ENCODE measurements at regions not wholly inside any gene's neighbourhood (a gene's known extent, or its start where the extent isn't known, plus 50 kb on each side); places are given as distances from the start of the nearest gene placed in this dataset.

DNA sequence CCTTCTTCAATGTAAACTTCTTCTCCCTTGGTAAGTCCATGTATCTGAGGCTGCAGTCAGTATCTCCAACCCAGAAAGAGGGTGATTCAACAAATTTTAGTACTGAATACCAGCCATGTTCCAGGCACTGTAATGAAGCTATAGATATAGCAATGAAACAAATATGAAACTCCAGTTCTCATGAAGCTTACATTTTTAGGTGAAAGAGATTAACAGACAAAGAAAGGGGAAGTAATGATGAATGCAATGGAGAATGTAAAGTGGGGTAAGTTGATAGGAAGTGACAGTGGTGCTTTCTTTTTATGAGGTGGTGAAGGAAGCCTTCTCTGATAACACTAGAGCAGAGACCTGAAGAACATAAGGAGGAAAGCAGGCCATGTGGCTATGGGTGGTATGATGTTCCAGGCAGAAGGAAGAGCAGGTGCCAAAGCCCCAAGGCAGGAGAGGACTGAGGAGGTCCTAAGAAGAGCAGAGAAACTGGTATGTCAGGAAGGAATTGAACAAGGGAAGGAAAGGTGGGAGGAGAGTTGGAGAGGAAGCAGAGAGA lies 143.6 kb downstream of the TFAP2B start:
- TF ChIP-seq, protein P1, sequence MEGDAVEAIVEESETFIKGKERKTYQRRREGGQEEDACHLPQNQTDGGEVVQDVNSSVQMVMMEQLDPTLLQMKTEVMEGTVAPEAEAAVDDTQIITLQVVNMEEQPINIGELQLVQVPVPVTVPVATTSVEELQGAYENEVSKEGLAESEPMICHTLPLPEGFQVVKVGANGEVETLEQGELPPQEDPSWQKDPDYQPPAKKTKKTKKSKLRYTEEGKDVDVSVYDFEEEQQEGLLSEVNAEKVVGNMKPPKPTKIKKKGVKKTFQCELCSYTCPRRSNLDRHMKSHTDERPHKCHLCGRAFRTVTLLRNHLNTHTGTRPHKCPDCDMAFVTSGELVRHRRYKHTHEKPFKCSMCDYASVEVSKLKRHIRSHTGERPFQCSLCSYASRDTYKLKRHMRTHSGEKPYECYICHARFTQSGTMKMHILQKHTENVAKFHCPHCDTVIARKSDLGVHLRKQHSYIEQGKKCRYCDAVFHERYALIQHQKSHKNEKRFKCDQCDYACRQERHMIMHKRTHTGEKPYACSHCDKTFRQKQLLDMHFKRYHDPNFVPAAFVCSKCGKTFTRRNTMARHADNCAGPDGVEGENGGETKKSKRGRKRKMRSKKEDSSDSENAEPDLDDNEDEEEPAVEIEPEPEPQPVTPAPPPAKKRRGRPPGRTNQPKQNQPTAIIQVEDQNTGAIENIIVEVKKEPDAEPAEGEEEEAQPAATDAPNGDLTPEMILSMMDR (IDR thresholded peaks at IDR 0.05), result no peak
- TF ChIP-seq EP300 (IDR thresholded peaks at IDR 0.05) (no peak), POLR2A (IDR thresholded peaks at IDR 0.05) (no peak), POLR2AphosphoS5 (IDR thresholded peaks at IDR 0.05) (no peak)

Data from stomach (tissue), 4 donors.